Thyroid gland (tissue), 4 donors: ENCODE measurements at regions not wholly inside any gene's neighbourhood (a gene's known extent, or its start where the extent isn't known, plus 50 kb on each side); places are given as distances from the start of the nearest gene placed in this dataset.
"Not testable (repeated sequence)": the region's sequence is repeated elsewhere in the genome, so short reads cannot be mapped to it uniquely, and the experiment has no call there.

Source experiments
- DNase-seq, 2 donors: peaks; one replicate each; pipeline ENCODE4 v3.0.0-alpha.2; 2019
- H3K27ac ChIP-seq, 3 donors: fragments of 200-600 bp; sonication (generic); 1 replicate in 2 of 3; 2 replicates in 1 of 3; pipeline ENCODE4 v1.5.1; 2016 to 2019; ENCODE audit warnings: mild to moderate bottlenecking in 1 of 3, moderate library complexity in 1 of 3
- H3K27me3 ChIP-seq: fragments of 200-600 bp; sonication (generic); one replicate; pipeline ENCODE4 v1.5.1; 2019
- H3K36me3 ChIP-seq, 2 donors: fragments of 200-600 bp; sonication (generic); one replicate each; pipeline ENCODE4 v1.5.1; 2016 to 2019
- H3K4me1 ChIP-seq, 2 donors: fragments of 200-600 bp; sonication (generic); one replicate each; pipeline ENCODE4 v1.5.1; 2017 to 2019
- H3K4me3 ChIP-seq, 3 donors: fragments of 200-600 bp; sonication (generic); replicated peaks in 1 of 3; 1 replicate in 2 of 3; 2 replicates in 1 of 3; pipeline ENCODE4 v1.5.1; 2016; ENCODE audit warnings: mild to moderate bottlenecking in 1 of 3
- H3K9me3 ChIP-seq: fragments of 200-600 bp; sonication (generic); one replicate; pipeline ENCODE4 v1.5.1; 2017
- POLR2A ChIP-seq, 2 donors: fragments of 450-650 bp; IDR thresholded peaks; one replicate each; pipeline ENCODE4 v1.6.1; 2017; ENCODE audit warnings: antibody characterized with exemption in 2 of 2, mild to moderate bottlenecking in 2 of 2, moderate library complexity in 1 of 2
- WGBS, 2 donors: methylation state at CpG; one replicate each; pipeline ENCODE4 v1.1.5; 2017; 5-methylcytosine and 5-hydroxymethylcytosine counted together
- intact Hi-C: fragments of 100-400 bp; cut with DNase I; formaldehyde crosslinking; loops from one replicate; pipeline ENCODE4 v1.15.1; 2023
- TF ChIP-seq, protein P1 (sequence below), 6 experiments: fragments of 200-600 bp in 3 of 6; fragments of 450-650 bp in 3 of 6; sonication (generic) in 3 of 6; IDR thresholded peaks; one replicate each; pipeline ENCODE4 v1.5.1; 2016 to 2019; ENCODE audit warnings: antibody characterized with exemption in 6 of 6, mild to moderate bottlenecking in 2 of 6, inconsistent platforms in 1 of 6, moderate library complexity in 1 of 6

DNA sequence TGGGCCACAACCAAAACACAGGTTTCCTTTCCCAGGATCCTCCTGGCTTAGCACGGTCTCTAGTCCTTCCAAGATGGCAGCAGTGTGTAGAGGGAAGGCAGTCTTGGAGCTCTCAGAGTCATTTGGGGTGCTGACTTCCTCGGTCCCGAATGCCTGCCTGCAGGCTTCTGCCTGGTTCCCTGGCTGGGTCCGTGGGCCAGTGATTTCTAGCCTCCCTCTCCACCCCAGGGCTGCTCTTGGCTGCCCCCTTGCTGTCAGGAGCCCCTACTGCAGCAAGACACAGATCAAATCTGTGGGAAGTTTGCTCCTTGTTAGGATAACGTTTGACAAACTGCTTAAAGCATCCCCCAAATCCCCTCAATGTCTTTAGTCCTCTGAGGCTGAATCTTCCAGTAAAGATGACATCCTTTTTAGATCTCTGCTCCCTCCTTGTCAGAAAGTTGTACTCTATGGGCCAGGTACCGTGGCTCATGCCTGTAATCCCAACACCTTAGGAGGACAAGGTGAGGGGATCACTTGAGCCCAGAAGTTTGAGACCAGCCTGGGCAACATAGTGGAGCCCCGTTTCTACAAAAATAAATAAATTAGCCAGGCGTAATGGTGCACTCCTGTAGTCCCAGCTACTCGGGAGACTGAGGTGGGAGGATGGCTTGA, 272.5 kb downstream of the RRAGC start:
- Histone ChIP-seq H3K36me3 (no peaks in the 10 kb centered on the region), H3K4me1 (no peaks in the 10 kb centered on the region), H3K27me3 (no peaks in the 10 kb centered on the region), H3K27ac (no peak overlapping the region), H3K9me3 (no peaks in the 10 kb centered on the region), H3K4me3 (no peak overlapping the region)
- DNase-seq, result peak; percentile 26 to 40
- TF ChIP-seq, protein P1, sequence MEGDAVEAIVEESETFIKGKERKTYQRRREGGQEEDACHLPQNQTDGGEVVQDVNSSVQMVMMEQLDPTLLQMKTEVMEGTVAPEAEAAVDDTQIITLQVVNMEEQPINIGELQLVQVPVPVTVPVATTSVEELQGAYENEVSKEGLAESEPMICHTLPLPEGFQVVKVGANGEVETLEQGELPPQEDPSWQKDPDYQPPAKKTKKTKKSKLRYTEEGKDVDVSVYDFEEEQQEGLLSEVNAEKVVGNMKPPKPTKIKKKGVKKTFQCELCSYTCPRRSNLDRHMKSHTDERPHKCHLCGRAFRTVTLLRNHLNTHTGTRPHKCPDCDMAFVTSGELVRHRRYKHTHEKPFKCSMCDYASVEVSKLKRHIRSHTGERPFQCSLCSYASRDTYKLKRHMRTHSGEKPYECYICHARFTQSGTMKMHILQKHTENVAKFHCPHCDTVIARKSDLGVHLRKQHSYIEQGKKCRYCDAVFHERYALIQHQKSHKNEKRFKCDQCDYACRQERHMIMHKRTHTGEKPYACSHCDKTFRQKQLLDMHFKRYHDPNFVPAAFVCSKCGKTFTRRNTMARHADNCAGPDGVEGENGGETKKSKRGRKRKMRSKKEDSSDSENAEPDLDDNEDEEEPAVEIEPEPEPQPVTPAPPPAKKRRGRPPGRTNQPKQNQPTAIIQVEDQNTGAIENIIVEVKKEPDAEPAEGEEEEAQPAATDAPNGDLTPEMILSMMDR (IDR thresholded peaks at IDR 0.05), result peak; percentile 37 to 83 (median 60)
- no peak for TF ChIP-seq POLR2A (IDR thresholded peaks at IDR 0.05)
- intact Hi-C loops, result no loop called here
- WGBS, 2 donors, result 36 to 49% methylated on average over 9 of the region's 9 CpGs

DNA sequence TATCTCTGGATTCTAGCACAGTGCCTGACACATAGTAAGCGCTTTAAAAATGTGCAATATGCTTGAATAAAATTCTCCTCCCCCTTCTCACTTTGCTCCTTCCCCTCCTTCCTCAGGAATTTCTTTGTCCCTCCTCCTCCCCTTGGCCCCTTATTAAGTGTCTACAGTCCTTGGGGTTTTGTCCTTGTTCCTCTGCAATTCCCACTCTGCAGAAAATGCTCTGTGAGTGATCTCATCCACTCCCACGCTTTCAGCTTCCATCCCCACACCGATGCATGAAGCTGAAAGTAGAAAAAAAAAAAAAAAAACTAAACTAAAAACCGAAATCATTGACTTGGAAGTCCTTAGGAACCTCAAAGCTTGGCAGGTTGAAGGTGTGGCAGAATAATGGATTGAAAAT, 273.6 kb downstream of the RRAGC start:
- Histone ChIP-seq H3K4me1 (no peaks in the 10 kb centered on the region), H3K27ac (no peak overlapping the region), H3K36me3 (no peaks in the 10 kb centered on the region), H3K4me3 (no peak overlapping the region), H3K27me3 (no peaks in the 10 kb centered on the region), H3K9me3 (no peaks in the 10 kb centered on the region)
- TF ChIP-seq POLR2A (IDR thresholded peaks at IDR 0.05), result no peak
- TF ChIP-seq, protein P1 (IDR thresholded peaks at IDR 0.05), result no peak
- intact Hi-C loops, result no loop called here
- DNase-seq, result no peak
- 60 to 61% methylated on average over 4 of the region's 4 CpGs for WGBS, 2 donors

DNA sequence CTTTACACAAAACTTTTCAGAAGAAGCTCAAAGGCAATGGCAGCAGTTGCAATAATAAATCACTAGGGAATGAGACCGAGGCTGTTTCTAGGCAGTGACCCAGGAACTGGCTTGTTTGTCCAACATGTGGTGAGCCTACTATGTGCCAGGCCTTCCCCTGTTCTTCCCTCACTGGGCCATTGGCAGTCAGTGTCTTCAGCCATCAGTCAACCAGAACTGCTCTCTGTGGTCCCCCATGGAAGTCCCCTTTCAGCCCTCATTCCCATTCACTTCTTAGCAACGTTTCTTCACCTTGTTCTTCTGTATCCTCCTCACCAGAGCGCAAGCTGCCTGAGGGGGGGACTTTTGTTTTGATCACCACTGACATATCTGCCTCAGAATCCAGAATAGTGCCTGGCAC, 274.1 kb downstream of the RRAGC start:
- WGBS, 2 donors, result 68 to 73% methylated on average over 3 of the region's 3 CpGs
- H3K36me3 ChIP-seq, result no peaks in the 10 kb centered on the region
- intact Hi-C loops, result no loop called here

DNA sequence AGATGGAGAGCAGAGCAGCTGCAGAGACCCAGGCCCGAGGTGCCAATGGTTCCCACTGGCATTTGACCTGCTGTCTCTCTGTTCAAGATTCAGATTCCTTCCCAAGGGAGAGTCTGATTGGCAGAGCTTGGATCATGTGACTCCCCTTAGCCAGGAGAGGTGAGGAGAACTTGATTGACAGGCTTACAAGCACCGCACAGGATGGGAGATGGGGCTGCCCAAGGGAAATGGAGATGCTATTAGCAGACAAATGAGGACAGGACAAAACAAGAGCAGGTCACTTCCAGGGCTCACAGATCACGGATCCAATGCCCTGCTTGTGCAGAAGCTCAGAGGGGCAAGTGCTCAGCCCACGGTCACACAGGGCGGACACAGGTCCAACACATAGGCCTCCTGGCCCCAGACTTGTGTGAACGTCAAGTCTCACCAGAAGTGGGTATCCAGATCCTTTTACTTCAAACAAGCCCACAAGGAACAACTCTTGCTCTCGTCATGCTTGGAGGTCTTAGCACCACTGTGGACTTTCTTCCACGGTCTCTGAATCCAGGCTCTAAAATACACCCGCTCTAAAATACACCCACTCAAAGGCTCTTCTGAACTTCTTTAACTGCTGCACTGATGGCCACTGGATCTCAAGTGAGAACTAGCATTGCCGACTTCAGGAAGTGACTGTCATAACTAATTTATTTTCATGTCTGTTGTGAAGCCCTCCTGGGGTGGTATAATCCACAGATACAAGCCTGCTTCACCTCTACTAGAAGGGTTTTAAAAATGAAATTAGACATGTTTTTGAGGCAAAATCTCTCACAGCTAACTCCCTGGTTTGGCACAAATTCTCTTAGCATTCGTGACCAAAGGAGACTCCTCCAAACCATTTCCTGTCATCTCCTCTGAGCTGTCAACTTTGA, 274.9 kb downstream of the RRAGC start:
- H3K9me3 ChIP-seq, result no peaks in the 10 kb centered on the region
- intact Hi-C loops, result no loop called here
- no peak for DNase-seq
- H3K27me3 ChIP-seq, result no peaks in the 10 kb centered on the region
- 48 to 60% methylated on average over 10 to 11 of the region's 11 CpGs for WGBS, 2 donors
- H3K4me1 ChIP-seq, result no peaks in the 10 kb centered on the region
- H3K4me3 ChIP-seq, result no peak overlapping the region
- TF ChIP-seq, protein P1 (IDR thresholded peaks at IDR 0.05), result no peak
- no peak for TF ChIP-seq POLR2A (IDR thresholded peaks at IDR 0.05)
- no peaks in the 10 kb centered on the region for H3K36me3 ChIP-seq
- no peak overlapping the region for H3K27ac ChIP-seq

More for the DNA sequence above, 274.1 kb downstream of the RRAGC start:
- Histone ChIP-seq H3K4me1 (no peaks in the 10 kb centered on the region), H3K27me3 (no peaks in the 10 kb centered on the region), H3K27ac (no peak overlapping the region), H3K4me3 (no peak overlapping the region), H3K9me3 (no peaks in the 10 kb centered on the region)
- TF ChIP-seq POLR2A (IDR thresholded peaks at IDR 0.05), result no peak
- TF ChIP-seq, protein P1 (IDR thresholded peaks at IDR 0.05), result no peak
- DNase-seq, result no peak

DNA sequence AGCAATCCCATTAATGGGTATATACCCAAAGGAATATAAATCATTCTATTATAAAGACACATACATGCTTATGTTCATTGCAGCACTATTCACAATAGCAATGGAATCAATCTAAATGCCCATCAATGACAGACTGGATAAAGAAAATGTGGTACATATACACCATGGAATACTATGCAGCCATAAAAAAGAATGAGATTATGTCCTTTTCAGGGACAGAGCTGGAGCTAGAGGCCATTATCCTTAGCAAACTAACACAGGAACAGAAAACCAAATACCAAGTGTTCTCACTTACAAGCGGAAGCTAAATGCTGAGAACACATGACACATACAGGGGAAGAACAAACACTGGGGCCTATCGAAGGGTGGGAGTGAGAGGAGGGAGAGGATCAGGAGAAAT, 276.3 kb downstream of the RRAGC start:
- H3K9me3 ChIP-seq, intact Hi-C loops, H3K36me3 ChIP-seq, H3K27me3 ChIP-seq, DNase-seq, H3K4me3 ChIP-seq, H3K4me1 ChIP-seq, H3K27ac ChIP-seq: not testable (repeated sequence)
- 93 to 94% methylated on average over 2 of the region's 2 CpGs for WGBS, 2 donors
